ENCODE measurements at regions not wholly inside any gene's neighbourhood (a gene's known extent, or its start where the extent isn't known, plus 50 kb on each side); places are given as distances from the start of the nearest gene placed in this dataset.

DNA sequence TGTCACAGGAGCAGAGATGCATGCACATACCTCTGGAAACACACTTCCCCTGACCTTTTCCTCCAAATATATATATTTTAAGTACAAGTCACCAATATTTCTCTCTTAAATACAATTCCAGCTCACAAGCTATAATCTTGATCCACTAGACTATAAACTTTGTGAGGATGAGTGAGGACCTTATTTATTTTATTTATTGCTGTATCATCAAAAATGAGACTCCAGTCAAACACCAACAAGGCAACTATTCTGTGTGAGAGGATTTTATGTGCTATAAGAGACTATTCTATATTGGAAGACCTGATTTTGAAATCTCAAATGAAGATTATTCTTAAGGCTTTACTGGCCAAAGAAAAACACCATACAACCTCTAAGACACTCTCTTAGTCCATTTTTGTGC is 1352.2 kb downstream of the SUCLG1 start:
- TF ChIP-seq NFIC (IDR thresholded peaks at IDR 0.05) (no peak), ZBTB7A (IDR thresholded peaks at IDR 0.05; ENCODE audit: low read depth) (no peak), CREB1 (IDR thresholded peaks at IDR 0.05; ENCODE audit: low read depth) (no peak), FOXM1 (IDR thresholded peaks at IDR 0.05; ENCODE audit: borderline replicate concordance, low read depth) (no peak), TCF12 (IDR thresholded peaks at IDR 0.05; ENCODE audit: low read depth) (no peak), RAD21 (IDR thresholded peaks at IDR 0.05; ENCODE audit: low read depth) (no peak)
- TF ChIP-seq, protein P1, sequence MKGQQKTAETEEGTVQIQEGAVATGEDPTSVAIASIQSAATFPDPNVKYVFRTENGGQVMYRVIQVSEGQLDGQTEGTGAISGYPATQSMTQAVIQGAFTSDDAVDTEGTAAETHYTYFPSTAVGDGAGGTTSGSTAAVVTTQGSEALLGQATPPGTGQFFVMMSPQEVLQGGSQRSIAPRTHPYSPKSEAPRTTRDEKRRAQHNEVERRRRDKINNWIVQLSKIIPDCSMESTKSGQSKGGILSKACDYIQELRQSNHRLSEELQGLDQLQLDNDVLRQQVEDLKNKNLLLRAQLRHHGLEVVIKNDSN (IDR thresholded peaks at IDR 0.05) = no peak

DNA sequence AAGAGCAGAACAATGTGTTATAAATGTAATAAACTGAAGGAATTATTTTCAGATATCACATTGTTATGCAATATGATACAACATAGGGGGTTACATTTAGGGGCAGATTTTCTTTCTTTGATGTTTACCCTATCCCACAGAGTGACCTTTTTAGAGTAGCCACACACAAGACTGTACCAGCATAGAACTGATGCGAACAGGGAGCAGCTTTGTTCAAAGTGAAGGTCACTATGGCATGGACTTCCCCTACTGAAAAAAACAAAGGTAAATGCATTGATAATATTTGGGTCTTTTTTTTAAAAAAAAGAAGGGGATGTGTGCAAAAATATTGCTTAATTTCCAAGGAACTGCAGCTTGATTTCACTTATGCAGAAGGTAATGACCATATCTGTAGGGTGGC is 1354.9 kb downstream of the SUCLG1 start:
- TF ChIP-seq YY1 (IDR thresholded peaks at IDR 0.05; ENCODE audit: low read depth) (no peak), NFIC (IDR thresholded peaks at IDR 0.05) (no peak), EGR1 (IDR thresholded peaks at IDR 0.05) (no peak), CREB1 (IDR thresholded peaks at IDR 0.05; ENCODE audit: low read depth) (no peak), FOXM1 (IDR thresholded peaks at IDR 0.05; ENCODE audit: borderline replicate concordance, low read depth) (no peak), CEBPB (IDR thresholded peaks at IDR 0.05) (no peak), TEAD4 (IDR thresholded peaks at IDR 0.05) (no peak), EP300 (IDR thresholded peaks at IDR 0.05; ENCODE audit: borderline replicate concordance) (no peak), RAD21 (IDR thresholded peaks at IDR 0.05; ENCODE audit: low read depth) (no peak), ZBTB7A (IDR thresholded peaks at IDR 0.05; ENCODE audit: low read depth) (no peak)
- TF ChIP-seq, protein P2, sequence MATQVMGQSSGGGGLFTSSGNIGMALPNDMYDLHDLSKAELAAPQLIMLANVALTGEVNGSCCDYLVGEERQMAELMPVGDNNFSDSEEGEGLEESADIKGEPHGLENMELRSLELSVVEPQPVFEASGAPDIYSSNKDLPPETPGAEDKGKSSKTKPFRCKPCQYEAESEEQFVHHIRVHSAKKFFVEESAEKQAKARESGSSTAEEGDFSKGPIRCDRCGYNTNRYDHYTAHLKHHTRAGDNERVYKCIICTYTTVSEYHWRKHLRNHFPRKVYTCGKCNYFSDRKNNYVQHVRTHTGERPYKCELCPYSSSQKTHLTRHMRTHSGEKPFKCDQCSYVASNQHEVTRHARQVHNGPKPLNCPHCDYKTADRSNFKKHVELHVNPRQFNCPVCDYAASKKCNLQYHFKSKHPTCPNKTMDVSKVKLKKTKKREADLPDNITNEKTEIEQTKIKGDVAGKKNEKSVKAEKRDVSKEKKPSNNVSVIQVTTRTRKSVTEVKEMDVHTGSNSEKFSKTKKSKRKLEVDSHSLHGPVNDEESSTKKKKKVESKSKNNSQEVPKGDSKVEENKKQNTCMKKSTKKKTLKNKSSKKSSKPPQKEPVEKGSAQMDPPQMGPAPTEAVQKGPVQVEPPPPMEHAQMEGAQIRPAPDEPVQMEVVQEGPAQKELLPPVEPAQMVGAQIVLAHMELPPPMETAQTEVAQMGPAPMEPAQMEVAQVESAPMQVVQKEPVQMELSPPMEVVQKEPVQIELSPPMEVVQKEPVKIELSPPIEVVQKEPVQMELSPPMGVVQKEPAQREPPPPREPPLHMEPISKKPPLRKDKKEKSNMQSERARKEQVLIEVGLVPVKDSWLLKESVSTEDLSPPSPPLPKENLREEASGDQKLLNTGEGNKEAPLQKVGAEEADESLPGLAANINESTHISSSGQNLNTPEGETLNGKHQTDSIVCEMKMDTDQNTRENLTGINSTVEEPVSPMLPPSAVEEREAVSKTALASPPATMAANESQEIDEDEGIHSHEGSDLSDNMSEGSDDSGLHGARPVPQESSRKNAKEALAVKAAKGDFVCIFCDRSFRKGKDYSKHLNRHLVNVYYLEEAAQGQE (IDR thresholded peaks at IDR 0.05; ENCODE audit: low read depth) = no peak
- TF ChIP-seq, protein P1 (IDR thresholded peaks at IDR 0.05) = no peak
- TF ChIP-seq, protein P3, sequence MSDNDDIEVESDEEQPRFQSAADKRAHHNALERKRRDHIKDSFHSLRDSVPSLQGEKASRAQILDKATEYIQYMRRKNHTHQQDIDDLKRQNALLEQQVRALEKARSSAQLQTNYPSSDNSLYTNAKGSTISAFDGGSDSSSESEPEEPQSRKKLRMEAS (IDR thresholded peaks at IDR 0.05) = no peak

DNA sequence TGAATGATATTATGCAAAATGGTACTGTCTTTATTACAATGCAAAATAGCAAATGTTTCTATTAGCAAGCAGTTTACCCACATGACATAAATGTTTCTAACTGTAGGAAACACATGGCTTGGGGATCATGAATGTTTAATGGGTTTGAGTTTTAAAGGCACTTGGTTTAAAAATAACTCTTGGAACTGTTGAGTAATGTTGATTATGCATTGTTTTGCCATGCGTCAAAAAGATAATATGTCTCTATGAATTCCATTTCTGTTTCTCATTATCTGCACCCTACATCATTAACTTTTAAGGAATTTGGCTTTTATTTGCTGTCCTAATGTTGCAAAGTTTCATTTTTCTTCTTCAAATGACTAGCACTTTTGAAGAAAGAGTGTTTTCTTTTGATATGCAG is 1355.5 kb downstream of the SUCLG1 start:
- TF ChIP-seq NFIC (IDR thresholded peaks at IDR 0.05) (no peak), ZBTB7A (IDR thresholded peaks at IDR 0.05; ENCODE audit: low read depth) (no peak), TAF1 (IDR thresholded peaks at IDR 0.05; ENCODE audit: low read depth) (no peak), TEAD4 (IDR thresholded peaks at IDR 0.05) (no peak), EGR1 (IDR thresholded peaks at IDR 0.05) (no peak), CEBPB (IDR thresholded peaks at IDR 0.05) (no peak), CREB1 (IDR thresholded peaks at IDR 0.05; ENCODE audit: low read depth) (no peak), TCF12 (IDR thresholded peaks at IDR 0.05; ENCODE audit: low read depth) (no peak), FOXM1 (IDR thresholded peaks at IDR 0.05; ENCODE audit: borderline replicate concordance, low read depth) (no peak), RAD21 (IDR thresholded peaks at IDR 0.05; ENCODE audit: low read depth) (no peak), EP300 (IDR thresholded peaks at IDR 0.05; ENCODE audit: borderline replicate concordance) (no peak), YY1 (IDR thresholded peaks at IDR 0.05; ENCODE audit: low read depth) (no peak)
- TF ChIP-seq, protein P2 (IDR thresholded peaks at IDR 0.05; ENCODE audit: low read depth) = no peak
- TF ChIP-seq, protein P3 (IDR thresholded peaks at IDR 0.05) = no peak
- TF ChIP-seq, protein P1 (IDR thresholded peaks at IDR 0.05) = no peak

DNA sequence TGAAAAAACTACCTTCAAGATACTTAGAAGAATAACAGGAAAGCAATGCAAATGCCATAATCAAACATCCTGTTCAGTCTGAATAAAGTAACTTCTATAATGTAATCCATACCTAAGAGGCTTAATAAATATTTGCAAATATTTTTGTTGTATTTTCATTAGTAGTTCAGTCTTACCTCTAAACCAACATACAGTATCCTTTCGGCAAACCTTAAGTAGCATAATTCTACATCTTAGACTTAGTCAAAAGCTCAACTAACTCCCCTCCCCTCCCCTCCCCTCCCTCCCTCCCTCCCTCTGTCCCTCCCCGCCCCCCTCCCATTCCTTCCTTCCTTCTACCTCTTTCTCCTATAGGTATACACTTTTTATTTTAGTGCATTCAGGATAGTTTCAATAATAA is 1373.2 kb downstream of the SUCLG1 start:
- no peak for TF ChIP-seq YY1 (IDR thresholded peaks at IDR 0.05; ENCODE audit: low read depth)
- no peak for TF ChIP-seq TEAD4 (IDR thresholded peaks at IDR 0.05)
- no peak for TF ChIP-seq EGR1 (IDR thresholded peaks at IDR 0.05)

DNA sequence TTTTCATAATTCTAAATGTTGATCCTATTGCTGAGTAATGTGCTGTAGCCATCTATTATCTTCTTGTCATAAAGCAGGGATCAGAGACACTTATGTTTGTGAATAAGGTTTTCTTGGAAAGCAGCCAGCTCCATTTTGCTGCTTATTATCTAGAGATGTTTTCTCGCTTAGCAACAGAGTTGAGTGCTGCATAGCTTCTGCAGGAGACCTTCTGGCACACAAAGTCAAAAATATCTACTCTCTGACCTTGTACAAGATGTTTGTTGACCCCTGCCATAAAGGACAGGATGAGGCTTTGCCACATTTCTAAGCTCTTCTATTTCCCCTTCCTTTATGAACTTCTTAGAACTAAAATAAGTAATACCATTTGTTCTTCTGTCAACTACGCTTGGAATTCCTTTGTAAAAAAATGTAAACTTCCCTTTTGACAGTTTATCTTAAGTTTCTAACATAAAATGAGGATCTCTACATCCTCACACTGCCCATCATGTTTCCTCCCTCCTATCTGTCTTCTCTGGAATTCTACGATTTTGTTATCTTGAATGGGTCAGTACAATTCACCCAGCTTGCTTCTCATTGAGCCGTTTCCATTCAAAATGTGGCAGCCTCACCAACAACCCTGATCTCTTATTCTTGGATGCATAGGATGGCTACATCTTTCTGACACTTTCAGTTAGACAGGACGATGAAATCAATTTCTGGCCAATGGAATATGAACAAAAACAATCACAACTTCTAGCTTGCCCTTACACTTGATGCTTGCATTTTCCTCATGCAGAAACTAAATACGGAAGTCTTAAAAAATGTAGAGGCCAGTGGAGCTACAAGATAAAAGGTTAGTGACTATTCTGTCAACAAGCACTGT is 1377.0 kb downstream of the SUCLG1 start:
- TF ChIP-seq, protein P2 (IDR thresholded peaks at IDR 0.05; ENCODE audit: low read depth) = no peak
- TF ChIP-seq ZBTB7A (IDR thresholded peaks at IDR 0.05; ENCODE audit: low read depth) (no peak), TCF12 (IDR thresholded peaks at IDR 0.05; ENCODE audit: low read depth) (no peak), EGR1 (IDR thresholded peaks at IDR 0.05) (no peak), YY1 (IDR thresholded peaks at IDR 0.05; ENCODE audit: low read depth) (no peak), CEBPB (IDR thresholded peaks at IDR 0.05) (no peak), FOXM1 (IDR thresholded peaks at IDR 0.05; ENCODE audit: borderline replicate concordance, low read depth) (no peak)
